ENCODE measurements at regions not wholly inside any gene's neighbourhood (a gene's known extent, or its start where the extent isn't known, plus 50 kb on each side); places are given as distances from the start of the nearest gene placed in this dataset.
"Not testable (repeated sequence)": the region's sequence is repeated elsewhere in the genome, so short reads cannot be mapped to it uniquely, and the experiment has no call there.

DNA sequence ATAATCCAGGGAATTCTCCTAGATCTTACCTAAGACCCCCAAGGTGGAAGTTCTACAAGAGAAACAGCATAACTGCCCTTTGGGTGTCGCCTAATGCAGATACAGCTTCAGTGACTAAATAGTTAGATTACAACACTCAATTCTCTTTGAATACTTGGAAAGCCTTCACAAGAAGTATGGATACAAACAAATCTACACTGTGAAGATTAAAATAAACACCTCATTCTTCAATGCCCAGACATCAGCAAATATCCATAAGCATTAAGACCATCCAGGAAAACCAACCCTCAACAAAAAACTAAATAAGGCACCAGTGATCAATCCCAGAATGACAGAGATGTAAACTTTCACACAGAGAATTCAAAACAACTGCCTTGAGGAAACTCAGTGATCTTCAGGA lies 963.2 kb downstream of the PLOD2 start:
- no peak for DNase-seq

DNA sequence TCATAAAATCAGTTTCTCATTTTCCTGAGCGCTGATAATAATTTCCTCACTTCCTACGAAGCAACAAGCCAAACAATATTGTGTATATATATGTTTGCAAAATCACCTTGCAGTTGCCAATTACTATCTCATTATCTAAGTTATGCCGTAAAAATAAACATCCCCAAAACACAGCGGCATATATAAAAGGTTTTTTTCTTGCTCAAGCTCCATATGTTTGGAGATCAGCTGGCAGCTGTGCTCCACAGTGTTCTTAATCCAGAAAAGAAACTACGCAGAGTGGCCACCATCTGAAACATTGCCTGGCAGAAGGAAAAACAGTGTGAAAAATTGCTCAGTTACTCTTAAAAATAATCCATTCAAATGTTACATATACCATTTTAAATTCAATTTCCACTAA lies 951.4 kb downstream of the PLOD2 start:
- DNase-seq, result peak; percentile 24

DNA sequence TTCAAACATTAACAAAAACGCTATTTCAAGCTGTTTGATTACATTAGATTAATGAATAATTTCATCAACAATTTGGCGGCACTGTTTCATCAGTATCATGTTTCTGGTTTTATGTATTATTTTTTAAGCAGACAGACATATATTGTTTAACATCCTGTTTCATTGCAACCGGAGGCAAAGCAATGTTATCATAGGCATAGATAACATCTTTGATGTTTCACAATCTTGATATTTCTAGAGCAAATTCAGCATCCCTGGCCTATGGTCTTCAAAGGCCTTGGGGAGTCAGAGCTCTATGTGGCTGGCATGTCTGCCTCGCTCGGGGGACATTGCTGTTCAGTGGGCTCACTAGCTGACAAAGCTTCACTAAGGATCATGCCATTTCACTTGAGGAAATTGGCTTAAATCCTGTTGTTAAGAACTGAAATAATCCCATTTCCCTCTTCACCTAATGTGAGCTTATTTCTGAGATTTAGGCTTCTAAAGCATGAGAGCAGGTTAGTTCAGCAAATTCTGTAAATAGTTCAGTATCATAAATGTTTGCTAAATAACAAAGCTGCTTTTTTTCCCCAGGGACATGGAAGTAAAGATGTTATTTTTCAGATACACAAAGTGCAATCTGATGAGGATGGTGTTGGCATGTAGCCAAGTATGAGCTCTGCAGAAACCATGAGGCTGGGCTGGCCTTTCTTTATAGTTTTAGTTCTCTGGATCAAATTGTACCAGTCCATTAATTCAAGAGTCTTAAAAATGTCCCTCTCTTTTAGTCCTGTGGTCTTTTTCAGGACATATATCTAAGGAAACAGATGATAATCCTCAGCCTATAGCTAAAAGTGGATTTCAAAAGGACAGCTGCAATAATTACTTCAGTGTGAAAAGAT lies 941.4 kb downstream of the PLOD2 start:
- peak; percentile 28 for DNase-seq

DNA sequence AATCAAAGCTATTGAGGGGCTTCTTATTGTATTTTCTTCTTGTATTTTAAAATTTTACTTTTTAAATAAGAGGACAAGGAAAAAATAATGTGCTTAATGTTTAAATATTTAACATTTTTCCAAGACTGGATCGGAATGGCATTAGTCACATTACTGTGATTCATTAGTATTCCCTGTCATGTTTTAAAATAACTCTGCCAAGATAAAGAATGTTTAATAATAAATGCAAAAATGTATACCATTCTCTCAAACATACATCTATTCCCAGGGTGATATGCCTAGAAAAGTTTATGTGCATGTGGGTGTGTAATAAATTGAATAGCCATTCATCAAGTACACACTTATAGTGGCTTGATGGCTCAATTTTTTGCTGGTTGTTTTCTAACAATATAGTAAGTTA lies 936.1 kb downstream of the PLOD2 start:
- DNase-seq, result no peak

DNA sequence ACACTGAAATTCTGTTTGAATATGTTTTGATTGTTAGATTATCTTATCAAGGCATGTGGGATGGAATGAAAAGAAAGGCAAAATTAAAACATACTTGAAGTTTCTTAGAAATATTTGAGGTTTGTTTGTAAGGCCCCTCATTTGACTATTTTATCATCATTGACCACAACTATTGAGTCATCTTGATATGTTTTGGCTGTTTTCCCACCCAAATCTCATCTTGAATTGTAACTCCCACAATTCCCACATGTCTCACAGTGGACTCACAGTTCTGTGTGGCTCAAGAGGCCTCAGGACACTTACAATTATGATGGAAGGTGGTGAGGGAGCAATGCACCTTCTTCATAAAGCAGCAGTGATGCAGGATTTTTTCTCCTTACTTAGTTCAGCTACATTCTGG lies 917.1 kb downstream of the PLOD2 start:
- DNase-seq, result no peak

DNA sequence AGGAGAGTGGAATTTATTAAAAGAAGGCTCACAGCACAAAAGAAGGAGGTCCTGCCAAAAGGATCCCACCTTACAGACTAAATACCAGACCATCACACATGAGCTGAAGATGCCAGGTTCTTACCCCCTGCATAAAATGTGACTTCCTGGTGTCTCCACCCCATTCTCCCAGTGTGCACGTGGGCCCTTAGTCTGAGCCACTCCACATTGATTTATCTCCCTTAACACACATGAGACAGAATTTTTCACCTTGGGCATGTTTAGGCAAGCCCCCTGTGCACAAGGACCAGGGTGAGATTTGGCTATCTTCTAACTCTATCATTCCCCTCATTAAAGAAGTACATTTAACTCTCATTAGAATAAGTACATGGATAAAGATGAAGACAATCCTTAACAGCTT lies 916.7 kb downstream of the PLOD2 start:
- no peak for DNase-seq

DNA sequence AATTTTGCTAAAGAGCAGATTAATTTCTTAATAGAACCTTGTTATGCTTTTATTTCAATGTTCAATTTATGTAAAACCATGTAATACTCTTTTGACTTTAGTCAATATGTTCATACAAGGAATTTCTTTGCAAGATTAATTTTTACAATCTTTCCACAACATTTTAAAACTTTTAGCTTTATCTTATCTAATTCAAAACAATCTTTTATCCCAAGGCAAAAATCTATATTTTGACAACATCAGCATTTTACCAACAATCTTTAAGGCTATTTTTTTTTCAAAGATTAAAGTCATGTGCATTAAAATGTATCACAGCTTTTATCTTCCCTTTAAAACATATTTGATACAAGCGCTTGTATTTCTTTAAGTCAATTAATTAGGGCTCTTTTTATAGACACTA lies 914.7 kb downstream of the PLOD2 start:
- DNase-seq, result no peak

DNA sequence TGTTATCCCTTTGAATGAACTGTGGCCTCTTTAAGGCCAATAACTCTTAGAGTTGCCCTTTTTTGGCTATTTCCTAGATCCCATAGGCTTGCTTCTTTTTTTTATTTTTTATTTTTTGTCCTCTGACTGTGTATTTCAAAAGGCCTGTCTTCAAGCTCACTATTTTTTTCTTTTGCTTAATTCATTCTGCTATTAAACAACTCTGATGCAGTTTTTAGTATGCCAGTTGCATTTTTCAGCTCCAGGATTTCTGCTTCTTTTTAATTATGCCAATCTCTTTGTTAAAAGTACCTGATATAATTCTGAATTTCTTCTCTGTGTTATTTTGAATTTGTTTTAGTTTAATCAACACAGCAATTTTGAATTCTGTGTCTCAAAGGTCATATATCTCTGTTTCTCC lies 912.1 kb downstream of the PLOD2 start:
- no peak for DNase-seq

DNA sequence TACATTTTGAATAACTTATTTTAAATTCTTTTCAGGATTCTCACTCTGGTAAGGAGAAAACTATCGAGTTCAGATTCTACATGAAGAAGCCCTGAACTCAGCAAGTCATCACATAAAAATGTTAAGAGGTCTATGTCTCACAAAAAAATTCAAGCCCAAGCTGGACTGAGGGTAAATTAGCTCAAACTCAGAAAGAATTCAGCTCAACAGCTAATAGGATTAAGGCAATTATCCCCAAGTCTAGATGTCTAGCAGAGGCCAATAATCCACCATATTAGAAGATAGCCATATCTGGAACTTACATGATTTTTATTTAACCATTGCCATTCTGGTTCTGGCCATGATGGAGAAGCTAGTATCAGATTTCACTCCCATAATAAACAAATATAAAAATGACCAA lies 909.7 kb downstream of the PLOD2 start:
- no peak for DNase-seq

DNA sequence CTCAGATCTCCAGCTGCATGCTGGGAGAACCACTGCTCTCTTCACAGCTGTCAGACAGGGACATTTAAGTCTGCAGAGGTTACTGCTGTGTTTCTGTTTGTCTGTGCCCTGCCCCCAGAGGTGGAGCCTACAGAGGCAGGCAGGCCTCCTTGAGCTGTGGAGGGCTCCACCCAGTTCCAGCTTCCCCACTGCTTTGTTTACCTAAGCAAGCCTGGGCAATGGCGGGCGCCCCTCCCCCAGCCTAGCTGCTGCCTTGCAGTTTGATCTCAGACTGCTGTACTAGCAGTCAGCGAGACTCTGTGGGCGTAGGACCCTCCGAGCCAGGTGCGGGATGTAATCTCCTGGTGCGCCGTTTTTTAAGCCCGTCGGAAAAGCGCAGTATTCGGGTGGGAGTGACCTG lies 903.0 kb downstream of the PLOD2 start:
- peak; percentile 19 for DNase-seq

DNA sequence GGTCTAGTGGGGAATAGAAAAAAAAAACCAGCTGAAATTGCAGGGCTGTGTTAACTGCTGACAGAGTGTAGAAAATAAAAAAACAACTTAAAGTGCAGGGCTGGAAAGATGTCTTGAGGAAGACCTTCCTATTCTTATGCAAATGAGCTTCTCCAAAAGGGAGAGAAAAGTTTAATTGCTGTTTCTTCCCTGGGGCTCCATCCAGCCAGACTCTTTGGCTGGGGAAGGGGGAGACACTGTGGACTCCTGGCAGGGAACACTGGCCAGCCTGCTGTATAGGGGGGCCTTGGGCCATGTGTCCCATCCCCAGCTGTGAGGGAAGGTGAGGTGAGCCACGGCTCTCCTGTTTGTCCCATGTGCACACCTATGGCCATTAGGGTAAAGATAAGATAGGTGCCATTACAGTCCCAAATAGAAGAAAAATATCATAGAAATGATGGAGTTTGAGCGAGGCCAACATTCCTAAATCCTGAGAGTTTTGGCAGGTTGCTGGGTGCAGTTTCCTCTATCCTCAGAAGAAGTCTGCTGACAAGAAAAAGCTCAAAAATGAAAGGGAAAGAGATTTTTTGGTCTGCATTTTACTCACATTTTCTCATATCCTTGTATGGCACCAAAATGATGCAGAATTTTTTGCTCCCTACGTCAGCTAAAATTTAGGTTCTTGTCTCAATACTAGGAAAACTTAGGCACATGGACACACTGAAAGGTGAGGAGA lies 901.7 kb downstream of the PLOD2 start:
- no peak for DNase-seq

DNA sequence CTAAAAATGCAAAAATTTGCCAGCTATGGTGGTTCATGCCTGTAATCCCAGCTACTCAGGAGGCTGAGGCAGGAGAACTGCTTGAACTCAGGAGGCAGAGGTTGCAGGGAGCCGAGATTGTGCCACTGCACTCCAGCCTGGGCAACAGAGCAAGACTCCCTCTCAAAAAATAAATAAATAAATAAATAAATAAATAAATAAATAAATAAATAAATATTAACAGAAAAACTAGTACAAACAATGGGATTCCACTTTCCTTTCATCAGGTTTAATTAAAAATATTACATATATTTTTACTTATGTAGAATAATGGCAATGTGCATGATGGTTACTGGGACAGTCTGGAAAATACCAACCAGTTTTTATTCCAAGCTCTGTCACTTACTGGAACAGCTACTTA lies 897.5 kb downstream of the PLOD2 start:
- not testable (repeated sequence) for DNase-seq

DNA sequence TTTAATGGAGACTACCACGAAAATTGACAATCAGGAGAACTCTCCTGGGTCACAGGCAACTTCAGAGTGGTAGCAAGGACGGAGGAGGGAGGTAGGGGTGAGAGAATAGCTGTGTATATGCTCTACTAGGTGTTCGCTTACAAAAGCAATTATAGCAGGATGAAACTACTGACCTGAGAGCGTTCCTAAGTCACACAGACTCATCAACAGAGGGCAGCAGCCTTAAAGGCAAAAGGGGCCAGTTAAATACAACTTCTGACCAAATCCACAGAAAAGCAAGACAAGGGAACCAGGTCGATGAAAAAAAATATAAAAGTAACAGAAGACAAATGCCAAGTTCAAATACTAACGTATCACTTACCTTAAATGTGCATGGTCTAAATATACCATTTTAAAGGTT lies 894.6 kb downstream of the PLOD2 start:
- no peak for DNase-seq

DNA sequence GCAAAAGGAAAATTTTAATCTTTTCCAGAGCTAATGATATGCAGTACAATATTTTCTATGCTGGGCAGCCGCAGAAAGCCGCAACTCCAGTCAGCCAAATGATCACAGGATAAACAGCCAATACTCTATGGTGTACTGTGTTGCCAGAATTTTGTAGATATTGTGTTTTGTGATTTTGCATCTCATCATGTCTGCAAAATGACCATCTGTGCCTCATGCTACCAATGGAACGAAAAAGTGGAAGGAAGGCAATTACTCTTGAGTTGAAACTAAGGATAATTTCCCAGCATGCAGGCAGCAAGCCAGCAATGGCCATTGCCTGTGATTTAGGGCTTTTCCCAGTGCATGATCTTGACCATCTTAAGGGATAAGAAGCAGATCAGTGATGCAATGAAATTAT lies 891.9 kb downstream of the PLOD2 start:
- DNase-seq, result no peak

DNA sequence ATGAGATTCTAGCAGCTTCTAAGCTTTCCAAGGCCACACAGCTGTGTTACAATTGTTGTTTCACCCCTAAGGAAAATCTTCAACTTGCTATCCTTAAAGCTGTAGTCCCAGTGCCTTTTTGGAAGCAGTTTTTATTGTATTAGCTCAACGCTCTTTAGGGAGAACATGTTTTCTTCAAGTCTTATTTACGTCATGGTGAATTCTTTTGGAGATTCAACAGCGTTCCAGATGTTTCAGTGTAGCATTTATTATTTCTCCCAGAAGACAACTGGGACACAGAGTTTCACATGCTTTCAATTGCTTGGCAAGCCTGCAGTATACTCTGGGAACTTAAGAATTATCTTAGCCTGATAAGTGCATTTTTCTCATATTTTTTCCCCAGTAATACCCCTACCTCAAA lies 888.3 kb downstream of the PLOD2 start:
- DNase-seq, result no peak

DNA sequence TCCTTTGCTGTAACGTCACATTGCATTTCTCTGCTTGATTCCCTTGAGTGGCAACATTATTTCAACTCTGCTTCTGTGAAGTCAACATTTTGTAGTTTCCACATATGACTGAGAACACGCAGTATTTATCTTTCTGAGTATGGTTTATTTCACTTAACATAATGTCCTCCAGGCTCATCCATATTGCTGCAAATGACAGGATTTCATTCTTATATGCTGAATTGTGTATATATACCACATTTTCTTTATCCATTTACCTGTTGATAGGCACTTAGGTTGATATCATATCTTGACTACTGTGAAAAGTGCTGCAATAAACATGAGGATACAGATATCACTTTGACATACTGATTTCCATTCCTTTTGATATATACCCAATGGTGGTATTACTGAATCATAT lies 878.5 kb downstream of the PLOD2 start:
- no peak for DNase-seq

DNA sequence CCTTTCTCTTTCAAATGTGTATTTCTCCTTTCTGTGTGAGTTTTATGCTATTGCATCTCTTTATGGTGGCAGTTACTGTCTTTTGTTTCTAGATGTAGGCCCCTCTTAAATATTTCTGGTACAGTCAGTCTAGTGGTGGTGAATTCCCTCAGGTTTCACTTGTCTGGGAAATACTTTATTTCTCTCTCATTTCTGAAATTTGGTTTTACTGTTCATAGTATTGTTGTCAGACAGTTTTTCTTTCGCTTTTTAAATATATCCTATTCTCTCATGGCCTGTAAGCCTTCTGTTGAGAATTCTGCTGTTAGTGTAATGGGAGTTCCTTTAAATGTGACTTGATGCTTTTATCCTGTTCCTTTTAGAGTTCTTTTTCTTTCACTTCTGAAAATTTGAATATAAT lies 874.0 kb downstream of the PLOD2 start:
- DNase-seq, result no peak

DNA sequence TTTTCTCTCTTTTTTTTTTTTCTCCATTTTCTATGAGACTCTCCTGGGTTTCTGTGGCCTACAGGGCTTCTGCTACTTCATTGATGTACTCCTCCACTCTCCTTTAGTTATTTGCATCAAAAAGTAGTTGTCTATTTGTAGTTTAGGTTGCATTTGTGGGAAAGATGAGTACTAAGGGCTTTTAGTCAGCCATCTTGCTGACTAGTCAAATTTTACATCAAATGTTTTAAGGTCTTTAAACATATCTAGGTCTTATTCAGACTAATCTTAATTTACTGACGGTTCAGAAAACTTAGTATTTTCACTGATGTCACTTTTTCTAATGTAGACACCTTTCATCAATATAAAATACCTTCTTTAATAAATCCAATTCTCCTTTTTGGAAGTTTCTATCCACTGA lies 871.0 kb downstream of the PLOD2 start:
- DNase-seq, result no peak

DNA sequence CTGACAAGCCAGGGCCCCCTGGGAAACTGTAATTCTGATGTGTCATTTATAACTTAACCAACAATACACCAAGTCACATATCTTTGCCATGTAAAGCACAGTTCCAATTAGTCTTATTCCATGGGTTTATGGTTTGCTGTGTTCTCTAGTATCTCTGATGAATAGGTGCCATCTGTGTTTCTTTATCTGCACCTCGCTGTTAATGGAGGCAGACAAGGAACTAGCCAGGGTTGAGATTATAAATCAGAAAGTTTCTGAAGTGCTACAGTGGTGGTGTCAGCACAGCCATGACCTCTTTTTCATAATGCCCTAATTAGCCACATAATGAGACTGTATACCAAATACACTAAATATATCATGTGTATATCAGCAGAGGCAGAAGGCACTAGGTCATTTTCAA lies 866.4 kb downstream of the PLOD2 start:
- no peak for DNase-seq

DNA sequence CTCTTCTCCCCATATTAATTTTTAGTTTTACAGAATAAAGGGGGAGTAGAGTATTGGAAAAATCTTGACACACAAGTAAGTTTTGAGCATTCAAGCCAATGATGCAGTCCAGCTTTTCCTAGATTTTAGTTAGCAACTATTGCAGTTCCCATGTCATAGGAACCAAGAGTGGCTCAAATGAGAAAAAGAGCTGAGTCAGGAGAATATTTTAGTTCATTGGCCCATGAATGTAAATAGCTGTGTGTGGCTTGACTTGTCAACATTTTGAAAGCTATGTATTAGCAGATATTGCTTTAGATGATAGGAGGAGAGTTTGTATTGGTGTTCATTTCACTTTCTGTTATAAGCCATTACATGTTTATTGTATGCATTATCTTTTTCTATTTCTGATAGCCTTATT lies 853.7 kb downstream of the PLOD2 start:
- no peak for DNase-seq

DNA sequence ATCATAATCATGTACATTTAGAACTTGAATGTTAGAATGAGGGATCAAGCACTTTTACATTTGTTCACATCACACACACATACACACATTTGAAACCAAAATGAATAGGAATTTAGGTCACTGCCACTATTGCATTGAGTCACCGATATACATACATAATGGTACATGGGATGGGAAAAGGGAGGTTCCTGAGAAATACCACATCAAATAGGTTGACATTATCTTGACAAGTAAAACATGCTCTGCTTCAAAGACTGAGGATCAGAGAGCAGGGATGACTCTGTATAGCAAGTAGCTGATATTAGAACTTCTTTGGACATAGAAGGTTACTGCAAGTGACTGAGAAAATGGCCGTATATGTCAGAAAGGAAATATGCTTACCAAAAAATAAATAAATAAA lies 847.2 kb downstream of the PLOD2 start:
- no peak for DNase-seq

DNA sequence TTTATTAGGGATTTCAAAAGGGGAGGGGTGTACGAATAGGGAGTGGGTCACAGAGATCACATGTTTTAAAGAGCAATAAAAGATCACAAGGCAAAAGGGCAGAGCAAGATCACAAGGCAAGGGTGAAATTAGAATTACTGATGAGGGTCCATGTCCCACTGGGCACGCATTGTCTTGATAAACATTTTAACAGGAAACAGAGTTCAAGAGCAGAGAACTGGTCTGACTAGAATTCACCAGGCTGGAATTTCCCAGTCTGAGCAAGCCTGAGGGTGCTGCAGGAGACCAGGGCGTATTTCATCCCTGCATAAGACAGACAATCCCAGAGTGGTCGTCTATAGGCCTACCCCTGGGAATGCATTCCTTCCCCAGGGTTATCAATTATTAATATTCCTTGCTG lies 844.7 kb downstream of the PLOD2 start:
- not testable (repeated sequence) for DNase-seq

DNA sequence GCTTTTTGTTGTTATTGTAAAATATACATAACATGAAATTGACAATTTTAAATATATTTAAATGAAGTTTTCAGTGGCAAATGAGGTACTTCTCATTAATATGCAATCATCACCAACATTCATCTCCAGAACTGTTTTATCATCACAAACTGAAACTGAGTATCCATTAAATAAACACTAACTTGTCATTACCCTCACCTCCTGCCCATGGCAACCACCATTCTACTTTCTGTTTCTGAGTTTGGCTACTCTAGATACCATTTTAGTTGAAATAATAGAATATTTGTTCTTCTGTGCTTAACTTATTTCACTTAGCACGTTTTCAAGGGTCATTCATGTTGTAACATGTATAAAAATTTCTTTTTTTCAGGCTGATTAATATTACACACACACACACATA lies 834.3 kb downstream of the PLOD2 start:
- DNase-seq, result no peak

DNA sequence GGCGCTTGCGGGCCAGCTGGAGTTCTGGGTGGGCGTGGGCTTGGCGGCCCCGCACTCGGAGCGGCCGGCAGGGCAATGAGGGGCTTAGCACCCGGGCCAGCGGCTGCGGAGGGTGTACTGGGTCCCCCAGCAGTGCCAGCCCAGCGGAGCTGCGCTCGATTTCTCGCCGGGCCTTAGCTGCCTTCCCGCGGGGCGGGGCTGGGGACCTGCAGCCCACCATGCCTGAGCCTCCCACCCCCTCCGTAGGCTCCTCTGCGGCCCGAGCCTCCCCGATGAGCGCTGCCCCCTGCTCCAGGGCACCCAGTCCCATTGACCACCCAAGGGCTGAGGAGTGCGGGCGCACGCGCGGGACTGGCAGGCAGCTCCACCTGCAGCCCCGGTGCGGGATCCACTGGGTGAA lies 827.6 kb downstream of the PLOD2 start:
- not testable (repeated sequence) for DNase-seq

DNA sequence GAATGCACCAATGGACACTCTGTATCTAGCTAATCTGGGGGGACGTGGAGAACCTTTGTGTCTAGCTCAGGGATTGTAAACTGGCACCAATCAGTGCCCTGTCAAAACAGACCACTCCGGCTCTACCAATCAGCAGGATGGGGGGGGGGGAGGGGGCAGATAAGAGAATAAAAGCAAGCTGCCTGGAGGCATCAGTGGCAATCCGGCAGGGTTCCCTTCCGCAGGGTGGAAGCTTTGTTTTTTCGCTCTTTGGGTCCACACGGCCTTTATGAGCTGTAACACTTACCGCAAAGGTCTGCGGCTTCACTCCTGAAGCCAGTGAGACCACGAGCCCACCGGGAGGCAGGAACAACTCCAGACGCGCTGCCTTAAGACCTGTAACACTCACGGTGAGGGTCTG lies 827.1 kb downstream of the PLOD2 start:
- DNase-seq, result no peak
